GM19452 (cell line): ENCODE measurements at regions not wholly inside any gene's neighbourhood (a gene's known extent, or its start where the extent isn't known, plus 50 kb on each side); places are given as distances from the start of the nearest gene placed in this dataset.

Source experiments
- ATAC-seq: cut with Tn5 transposase; IDR thresholded peaks from one replicate; pipeline ENCODE4 v1.9.1; 2021; ENCODE audit not compliant: unreplicated experiment

DNA sequence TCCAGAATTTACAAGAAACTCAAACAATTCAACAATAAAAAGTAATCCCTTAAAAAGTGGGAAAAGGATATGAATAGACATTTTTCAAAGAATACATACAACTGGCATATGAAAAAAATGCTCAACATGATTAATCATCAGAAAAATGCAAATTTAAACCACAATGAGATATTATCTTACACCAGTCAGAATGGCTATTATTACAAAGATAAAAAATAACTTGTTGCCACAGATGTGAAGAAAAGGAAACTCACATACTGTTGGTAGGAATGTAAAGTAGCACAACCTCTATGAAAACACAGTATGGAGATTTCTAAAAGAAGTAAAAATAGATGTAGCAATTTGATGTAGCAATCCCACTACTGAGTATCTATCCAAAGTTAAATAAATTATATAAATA, 65.1 kb upstream of the DIAPH2 start:
- ATAC-seq, result no peak

DNA sequence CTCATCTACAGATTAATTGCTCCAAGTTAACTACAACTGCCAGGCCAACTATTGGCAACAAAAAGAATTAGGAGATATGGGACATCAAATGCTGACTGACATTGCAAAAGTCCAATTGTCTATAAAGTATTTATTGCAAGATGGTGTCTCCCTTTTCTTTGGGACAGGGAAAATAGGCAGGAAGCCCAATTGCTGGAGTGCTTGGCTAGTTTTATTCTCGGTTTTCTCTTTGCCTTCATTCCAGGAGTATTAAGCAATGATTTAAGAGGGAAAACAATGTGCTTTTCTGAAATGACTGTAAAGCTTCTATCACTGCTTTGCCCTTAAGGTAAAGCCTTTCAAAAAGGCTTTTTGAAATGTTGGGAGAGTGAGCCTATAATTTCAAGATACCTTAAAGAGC, 62.8 kb upstream of the DIAPH2 start:
- no peak for ATAC-seq
